ENCODE measurements at regions not wholly inside any gene's neighbourhood (a gene's known extent, or its start where the extent isn't known, plus 50 kb on each side); places are given as distances from the start of the nearest gene placed in this dataset.

DNA sequence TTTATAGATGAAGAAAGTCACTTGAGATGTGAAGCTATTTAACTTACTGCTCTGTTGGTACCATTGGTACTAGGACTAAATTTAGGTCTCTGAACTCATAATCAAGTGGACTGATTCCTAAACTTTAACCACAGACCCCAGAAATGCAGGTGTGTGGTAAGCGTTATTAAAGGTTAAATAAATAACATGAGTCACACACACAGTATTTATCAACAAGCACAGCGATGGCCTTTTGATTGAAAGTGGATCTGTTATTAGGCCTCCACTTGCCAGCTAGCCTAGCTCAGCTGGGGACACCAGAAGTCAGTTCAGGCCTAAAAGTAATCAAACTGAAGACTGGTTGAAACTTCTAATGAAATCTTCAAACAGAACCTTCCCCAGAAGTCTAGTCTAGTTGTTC is 161.3 kb upstream of the DPP10 start:
- TF ChIP-seq, protein P1, sequence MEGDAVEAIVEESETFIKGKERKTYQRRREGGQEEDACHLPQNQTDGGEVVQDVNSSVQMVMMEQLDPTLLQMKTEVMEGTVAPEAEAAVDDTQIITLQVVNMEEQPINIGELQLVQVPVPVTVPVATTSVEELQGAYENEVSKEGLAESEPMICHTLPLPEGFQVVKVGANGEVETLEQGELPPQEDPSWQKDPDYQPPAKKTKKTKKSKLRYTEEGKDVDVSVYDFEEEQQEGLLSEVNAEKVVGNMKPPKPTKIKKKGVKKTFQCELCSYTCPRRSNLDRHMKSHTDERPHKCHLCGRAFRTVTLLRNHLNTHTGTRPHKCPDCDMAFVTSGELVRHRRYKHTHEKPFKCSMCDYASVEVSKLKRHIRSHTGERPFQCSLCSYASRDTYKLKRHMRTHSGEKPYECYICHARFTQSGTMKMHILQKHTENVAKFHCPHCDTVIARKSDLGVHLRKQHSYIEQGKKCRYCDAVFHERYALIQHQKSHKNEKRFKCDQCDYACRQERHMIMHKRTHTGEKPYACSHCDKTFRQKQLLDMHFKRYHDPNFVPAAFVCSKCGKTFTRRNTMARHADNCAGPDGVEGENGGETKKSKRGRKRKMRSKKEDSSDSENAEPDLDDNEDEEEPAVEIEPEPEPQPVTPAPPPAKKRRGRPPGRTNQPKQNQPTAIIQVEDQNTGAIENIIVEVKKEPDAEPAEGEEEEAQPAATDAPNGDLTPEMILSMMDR (IDR thresholded peaks at IDR 0.05; ENCODE audit: low read depth, low read length) = no peak
- no peak for TF ChIP-seq POLR2A (IDR thresholded peaks at IDR 0.05; ENCODE audit: extremely low read depth, insufficient read length)

All from NB4 (cell line).